Heart left ventricle (tissue), 13 donors: ENCODE measurements at regions not wholly inside any gene's neighbourhood (a gene's known extent, or its start where the extent isn't known, plus 50 kb on each side); places are given as distances from the start of the nearest gene placed in this dataset.

Experiments
- CTCF ChIP-seq, 12 donors: fragments of 200-600 bp; sonication (generic) in 4 of 12; IDR thresholded peaks; one replicate each; pipeline versions ENCODE4 v1.5.0 to v1.8.0; 2018 to 2022; ENCODE audit warnings: antibody characterized with exemption in 12 of 12, mild to moderate bottlenecking in 5 of 12
- POLR2A ChIP-seq, 2 donors: fragments of 450-650 bp; IDR thresholded peaks; one replicate each; pipeline ENCODE4 v1.6.1; 2017; ENCODE audit warnings: antibody characterized with exemption in 2 of 2, mild to moderate bottlenecking in 2 of 2, moderate library complexity in 2 of 2
- donor health status: ischemic (EF 13 %, LVEDD 7.1; RV severe dilation, severe dysfunction).
- donor health status: DM: no; HTN: yes; CAD: no.
- donor health status: DM: no; HTN: no; CAD: no.
- donor health status: ischemic (EF 25% LVEDD 6.9; RV normal size, moderate dysfunction).
- donor health status: ischemic (EF 25% LVEDD 5.7; RV mildly dilated, moderate dysfunction).
- donor health status: ischemic (EF 35%, LVEDD 5.7; RV mildly dilated, moderate dysfunction).
- donor health status: nonischemic (EF 11% LVEDD 7.7; RV severe dilation, severe dysfunction).
- donor health status: DM: yes; HTN: yes; CAD: no.
- donor health status: PGD.
- donor health status: ischemic (EF 29% LVEDD 5.4; RV normal size, mild dysfunction).
- donor health status: nonischemic (EF 23%, LVEDD 6.1; RV moderate dilation, normal function).

GRCh38 chr11:97963528-97964331 lies 1057.0 kb upstream of the CNTN5 start:
- TF ChIP-seq CTCF (IDR thresholded peaks at IDR 0.05), result no peak
- no peak for TF ChIP-seq POLR2A (IDR thresholded peaks at IDR 0.05)
